ENCODE measurements at regions not wholly inside any gene's neighbourhood (a gene's known extent, or its start where the extent isn't known, plus 50 kb on each side); places are given as distances from the start of the nearest gene placed in this dataset.

DNA sequence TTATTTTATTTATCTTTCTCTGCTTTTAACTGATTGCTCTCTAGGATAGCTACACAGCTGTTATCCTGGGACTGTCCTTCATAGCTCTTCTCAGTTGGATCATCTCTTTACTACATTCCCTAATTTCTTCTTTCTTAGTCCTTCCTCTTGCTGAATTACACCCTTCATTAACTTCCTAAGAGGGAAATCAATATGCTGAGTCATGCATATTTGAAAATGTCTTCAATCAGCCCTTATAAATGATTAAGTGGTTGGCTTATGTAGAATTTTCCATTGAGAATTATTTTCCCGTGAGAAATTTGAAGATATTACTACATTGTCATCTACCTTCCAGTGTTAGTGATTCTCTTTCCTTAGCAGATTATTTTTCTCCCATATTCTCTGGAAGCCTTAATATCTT is 214.2 kb downstream of the SOCS6 start:
- no peak overlapping the region for H3K4me3 ChIP-seq
- TF ChIP-seq POLR2A (IDR thresholded peaks at IDR 0.05) = no peak
- TF ChIP-seq, protein P1, sequence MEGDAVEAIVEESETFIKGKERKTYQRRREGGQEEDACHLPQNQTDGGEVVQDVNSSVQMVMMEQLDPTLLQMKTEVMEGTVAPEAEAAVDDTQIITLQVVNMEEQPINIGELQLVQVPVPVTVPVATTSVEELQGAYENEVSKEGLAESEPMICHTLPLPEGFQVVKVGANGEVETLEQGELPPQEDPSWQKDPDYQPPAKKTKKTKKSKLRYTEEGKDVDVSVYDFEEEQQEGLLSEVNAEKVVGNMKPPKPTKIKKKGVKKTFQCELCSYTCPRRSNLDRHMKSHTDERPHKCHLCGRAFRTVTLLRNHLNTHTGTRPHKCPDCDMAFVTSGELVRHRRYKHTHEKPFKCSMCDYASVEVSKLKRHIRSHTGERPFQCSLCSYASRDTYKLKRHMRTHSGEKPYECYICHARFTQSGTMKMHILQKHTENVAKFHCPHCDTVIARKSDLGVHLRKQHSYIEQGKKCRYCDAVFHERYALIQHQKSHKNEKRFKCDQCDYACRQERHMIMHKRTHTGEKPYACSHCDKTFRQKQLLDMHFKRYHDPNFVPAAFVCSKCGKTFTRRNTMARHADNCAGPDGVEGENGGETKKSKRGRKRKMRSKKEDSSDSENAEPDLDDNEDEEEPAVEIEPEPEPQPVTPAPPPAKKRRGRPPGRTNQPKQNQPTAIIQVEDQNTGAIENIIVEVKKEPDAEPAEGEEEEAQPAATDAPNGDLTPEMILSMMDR (IDR thresholded peaks at IDR 0.05 in 4 of 5, conservative IDR thresholded peaks at IDR 0.05 in 1 of 5) = no peak
- H3K4me1 ChIP-seq = no peaks in the 10 kb centered on the region
- peaks cover 0 to 3% (median 0%) of the 10 kb centered on the region in 3 donors for H3K27me3 ChIP-seq
- in situ Hi-C loops (cut with MboI; ENCODE audit: low sequenced_read_pairs in 4 of 4) = no loop called here
- H3K9me3 ChIP-seq = no peaks in the 10 kb centered on the region
- no peaks in the 10 kb centered on the region for H3K36me3 ChIP-seq
- intact Hi-C loops (cut with DNase I; ENCODE audit: low total_unique reads) = no loop called here
- DNase-seq (no peak), ATAC-seq (no peak)
- H3K27ac ChIP-seq = no peak overlapping the region

GRCh38 chr18:70501358-70501757 is 212.5 kb downstream of the SOCS6 start:
- no peaks in the 10 kb centered on the region for H3K4me1 ChIP-seq
- H3K9me3 ChIP-seq = no peaks in the 10 kb centered on the region
- no peaks in the 10 kb centered on the region for H3K36me3 ChIP-seq
- H3K27ac ChIP-seq = no peak overlapping the region
- in situ Hi-C loops (cut with MboI; ENCODE audit: low sequenced_read_pairs in 4 of 4) = no loop called here
- TF ChIP-seq, protein P1 (IDR thresholded peaks at IDR 0.05 in 4 of 5, conservative IDR thresholded peaks at IDR 0.05 in 1 of 5) = no peak
- H3K4me3 ChIP-seq = no peak overlapping the region
- no peak for DNase-seq
- ATAC-seq = no peak
- H3K27me3 ChIP-seq = peaks cover 0 to 3% (median 0%) of the 10 kb centered on the region in 3 donors
- intact Hi-C loops (cut with DNase I; ENCODE audit: low total_unique reads) = no loop called here

DNA sequence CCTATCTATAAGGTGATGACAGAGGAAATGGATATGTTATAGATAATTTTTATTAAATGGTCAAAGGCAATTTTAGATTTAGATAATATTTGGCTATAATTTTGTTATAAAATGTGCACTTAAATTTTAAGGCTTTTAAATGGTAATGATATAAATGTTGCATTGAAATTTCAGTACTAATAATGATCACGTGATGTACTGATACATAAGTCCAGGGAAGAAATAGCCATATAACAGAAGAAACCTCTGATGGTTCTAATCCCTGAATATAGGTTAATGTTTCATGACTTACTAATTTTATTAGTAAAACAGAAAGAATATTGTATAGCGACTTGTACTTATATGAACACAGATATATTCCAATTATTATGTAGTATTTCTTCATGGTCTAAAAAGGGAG is 211.9 kb downstream of the SOCS6 start:
- intact Hi-C loops (cut with DNase I; ENCODE audit: low total_unique reads) (no loop called here), in situ Hi-C loops (cut with MboI; ENCODE audit: low sequenced_read_pairs in 4 of 4) (no loop called here)
- Histone ChIP-seq H3K4me3 (no peak overlapping the region), H3K36me3 (no peaks in the 10 kb centered on the region), H3K4me1 (no peaks in the 10 kb centered on the region), H3K27me3 (peaks cover 0 to 3% (median 0%) of the 10 kb centered on the region in 3 donors), H3K9me3 (no peaks in the 10 kb centered on the region), H3K27ac (no peak overlapping the region)
- TF ChIP-seq, protein P1 (IDR thresholded peaks at IDR 0.05 in 4 of 5, conservative IDR thresholded peaks at IDR 0.05 in 1 of 5) = no peak
- TF ChIP-seq POLR2A (IDR thresholded peaks at IDR 0.05) = no peak
- DNase-seq (no peak), ATAC-seq (no peak)

GRCh38 chr18:70499218-70499691 is 210.4 kb downstream of the SOCS6 start:
- DNase-seq (peak in 1 of 2 donors; percentile 11), ATAC-seq (no peak)
- Histone ChIP-seq H3K9me3 (no peaks in the 10 kb centered on the region), H3K4me1 (no peaks in the 10 kb centered on the region), H3K27ac (no peak overlapping the region), H3K36me3 (no peaks in the 10 kb centered on the region), H3K4me3 (no peak overlapping the region), H3K27me3 (peaks cover 0 to 3% (median 0%) of the 10 kb centered on the region in 3 donors)
- TF ChIP-seq POLR2A (IDR thresholded peaks at IDR 0.05) = no peak
- TF ChIP-seq, protein P1 (IDR thresholded peaks at IDR 0.05 in 4 of 5, conservative IDR thresholded peaks at IDR 0.05 in 1 of 5) = no peak
- intact Hi-C loops (cut with DNase I; ENCODE audit: low total_unique reads) = no loop called here
- in situ Hi-C loops (cut with MboI; ENCODE audit: low sequenced_read_pairs in 4 of 4) = no loop called here
